PFSK-1 (cell line): ENCODE measurements at regions not wholly inside any gene's neighbourhood (a gene's known extent, or its start where the extent isn't known, plus 50 kb on each side); places are given as distances from the start of the nearest gene placed in this dataset.

Experiments
- FOXP2 ChIP-seq: optimal IDR thresholded peaks from 2 replicates; pipeline ENCODE3; 2011; ENCODE audit warnings: borderline replicate concordance, control low read depth, inconsistent platforms; ENCODE audit not compliant: insufficient read depth; ENCODE audit errors: extremely low read length, extremely low read depth
- POLR2AphosphoS5 ChIP-seq: IDR thresholded peaks from 2 replicates; pipeline ENCODE4 v1.6.1; 2012; ENCODE audit warnings: low read depth, mild to moderate bottlenecking, control low read depth, low read length, moderate library complexity
- SIN3A ChIP-seq: IDR thresholded peaks from 2 replicates; pipeline ENCODE4 v1.6.1; 2012; ENCODE audit warnings: mild to moderate bottlenecking, low read length, moderate library complexity, borderline replicate concordance; ENCODE audit not compliant: insufficient read depth
- TAF1 ChIP-seq: IDR thresholded peaks from 2 replicates; pipeline ENCODE4 v1.6.1; 2012; ENCODE audit warnings: low read length, control low read depth, borderline replicate concordance; ENCODE audit not compliant: insufficient read depth
- TF ChIP-seq, protein P1 (sequence below), 2 experiments: IDR thresholded peaks; 2 replicates each; pipeline versions ENCODE4 v1.6.1 to v1.8.0; 2011 to 2012; ENCODE audit warnings: low read depth in 2 of 2, low read length in 2 of 2, control low read depth in 1 of 2, inconsistent platforms in 1 of 2, mild to moderate bottlenecking in 1 of 2, moderate library complexity in 1 of 2; ENCODE audit not compliant: insufficient read depth in 1 of 2

DNA sequence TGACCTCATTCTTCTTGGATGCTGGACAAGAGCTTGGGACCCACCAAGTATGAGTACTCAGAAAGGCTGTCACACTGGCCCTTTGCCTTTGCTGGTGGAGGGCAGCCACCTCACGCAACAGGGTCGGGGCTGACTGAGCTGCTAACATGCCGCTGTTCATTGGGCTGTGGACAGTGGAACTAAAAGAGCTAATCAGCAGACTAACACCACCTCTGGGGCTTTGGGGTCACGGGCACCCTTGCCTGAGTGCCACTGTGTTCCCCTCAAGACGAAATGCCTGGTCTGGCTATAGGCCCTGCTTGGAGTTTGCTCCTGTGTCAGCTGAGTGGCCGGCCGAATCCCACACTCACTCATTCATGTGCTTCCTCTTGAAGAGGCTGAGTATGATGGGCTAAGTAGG is 559.6 kb downstream of the SPRY1 start:
- TF ChIP-seq, protein P1, sequence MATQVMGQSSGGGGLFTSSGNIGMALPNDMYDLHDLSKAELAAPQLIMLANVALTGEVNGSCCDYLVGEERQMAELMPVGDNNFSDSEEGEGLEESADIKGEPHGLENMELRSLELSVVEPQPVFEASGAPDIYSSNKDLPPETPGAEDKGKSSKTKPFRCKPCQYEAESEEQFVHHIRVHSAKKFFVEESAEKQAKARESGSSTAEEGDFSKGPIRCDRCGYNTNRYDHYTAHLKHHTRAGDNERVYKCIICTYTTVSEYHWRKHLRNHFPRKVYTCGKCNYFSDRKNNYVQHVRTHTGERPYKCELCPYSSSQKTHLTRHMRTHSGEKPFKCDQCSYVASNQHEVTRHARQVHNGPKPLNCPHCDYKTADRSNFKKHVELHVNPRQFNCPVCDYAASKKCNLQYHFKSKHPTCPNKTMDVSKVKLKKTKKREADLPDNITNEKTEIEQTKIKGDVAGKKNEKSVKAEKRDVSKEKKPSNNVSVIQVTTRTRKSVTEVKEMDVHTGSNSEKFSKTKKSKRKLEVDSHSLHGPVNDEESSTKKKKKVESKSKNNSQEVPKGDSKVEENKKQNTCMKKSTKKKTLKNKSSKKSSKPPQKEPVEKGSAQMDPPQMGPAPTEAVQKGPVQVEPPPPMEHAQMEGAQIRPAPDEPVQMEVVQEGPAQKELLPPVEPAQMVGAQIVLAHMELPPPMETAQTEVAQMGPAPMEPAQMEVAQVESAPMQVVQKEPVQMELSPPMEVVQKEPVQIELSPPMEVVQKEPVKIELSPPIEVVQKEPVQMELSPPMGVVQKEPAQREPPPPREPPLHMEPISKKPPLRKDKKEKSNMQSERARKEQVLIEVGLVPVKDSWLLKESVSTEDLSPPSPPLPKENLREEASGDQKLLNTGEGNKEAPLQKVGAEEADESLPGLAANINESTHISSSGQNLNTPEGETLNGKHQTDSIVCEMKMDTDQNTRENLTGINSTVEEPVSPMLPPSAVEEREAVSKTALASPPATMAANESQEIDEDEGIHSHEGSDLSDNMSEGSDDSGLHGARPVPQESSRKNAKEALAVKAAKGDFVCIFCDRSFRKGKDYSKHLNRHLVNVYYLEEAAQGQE (IDR thresholded peaks at IDR 0.05; ENCODE audit: insufficient read depth in 1 of 2, low read depth in 2 of 2, low read length in 2 of 2): no peak
- TF ChIP-seq POLR2AphosphoS5 (no peak), TAF1 (no peak), FOXP2 (no peak), SIN3A (no peak)

DNA sequence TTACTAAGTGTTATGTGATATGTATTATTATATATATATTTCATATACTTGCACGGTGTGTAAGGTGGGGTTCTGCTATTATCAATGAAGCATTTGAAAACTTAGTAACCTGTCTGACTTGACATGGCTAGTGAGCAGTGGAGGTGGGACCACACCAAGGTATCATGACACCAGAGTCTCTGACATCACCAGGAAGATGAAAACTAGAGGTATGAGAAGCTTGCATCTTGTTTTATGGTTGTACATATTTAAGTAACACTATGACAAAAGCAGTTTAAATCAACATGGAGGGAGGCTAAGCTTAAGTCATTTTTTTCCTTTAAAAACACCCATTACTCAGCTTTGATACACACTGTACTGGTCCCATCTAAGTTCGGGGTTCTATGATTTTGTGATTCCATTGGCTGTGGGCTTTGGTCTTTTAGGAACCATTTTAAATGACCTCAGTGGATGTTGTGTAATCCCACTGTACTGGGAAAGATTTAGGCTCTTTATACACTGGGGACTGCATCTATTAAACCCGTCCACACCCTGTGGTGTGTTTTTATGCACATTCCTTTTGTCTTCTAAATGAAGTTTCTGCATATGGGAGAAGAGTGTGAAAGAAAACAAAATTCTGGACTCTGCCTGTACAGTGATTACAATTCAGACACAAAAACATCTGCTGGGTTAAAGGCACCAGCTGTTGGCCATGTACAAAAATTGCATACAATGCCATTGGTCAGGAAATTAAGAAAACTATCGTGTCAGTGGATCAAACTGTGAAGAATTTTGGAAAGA is 570.6 kb downstream of the SPRY1 start:
- no peak for TF ChIP-seq TAF1
- TF ChIP-seq POLR2AphosphoS5: no peak
- no peak for TF ChIP-seq SIN3A
- TF ChIP-seq FOXP2: no peak
- TF ChIP-seq, protein P1 (IDR thresholded peaks at IDR 0.05; ENCODE audit: insufficient read depth in 1 of 2, low read depth in 2 of 2, low read length in 2 of 2): no peak

DNA sequence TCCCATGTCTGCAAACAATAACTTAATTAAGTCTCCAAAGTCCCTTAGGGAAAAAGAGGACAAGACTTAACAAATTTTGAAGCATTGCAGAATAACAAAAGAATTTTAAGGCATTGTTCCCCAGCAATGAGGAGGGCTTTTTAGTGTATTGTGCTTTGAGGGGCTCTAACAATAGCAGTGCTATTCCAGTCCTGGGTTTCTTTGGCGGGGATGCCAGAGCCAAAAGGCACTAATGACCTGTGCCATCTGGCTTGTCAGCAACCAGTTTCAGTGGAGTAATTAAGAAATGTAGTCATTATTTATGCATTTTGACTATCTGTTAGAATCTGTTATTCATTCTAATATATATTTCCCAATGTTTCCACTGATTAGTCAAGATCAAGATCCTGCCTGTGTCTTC is 575.4 kb downstream of the SPRY1 start:
- no peak for TF ChIP-seq POLR2AphosphoS5
- no peak for TF ChIP-seq FOXP2
- TF ChIP-seq TAF1: no peak
- TF ChIP-seq, protein P1 (IDR thresholded peaks at IDR 0.05; ENCODE audit: insufficient read depth in 1 of 2, low read depth in 2 of 2, low read length in 2 of 2): no peak
- TF ChIP-seq SIN3A: no peak

DNA sequence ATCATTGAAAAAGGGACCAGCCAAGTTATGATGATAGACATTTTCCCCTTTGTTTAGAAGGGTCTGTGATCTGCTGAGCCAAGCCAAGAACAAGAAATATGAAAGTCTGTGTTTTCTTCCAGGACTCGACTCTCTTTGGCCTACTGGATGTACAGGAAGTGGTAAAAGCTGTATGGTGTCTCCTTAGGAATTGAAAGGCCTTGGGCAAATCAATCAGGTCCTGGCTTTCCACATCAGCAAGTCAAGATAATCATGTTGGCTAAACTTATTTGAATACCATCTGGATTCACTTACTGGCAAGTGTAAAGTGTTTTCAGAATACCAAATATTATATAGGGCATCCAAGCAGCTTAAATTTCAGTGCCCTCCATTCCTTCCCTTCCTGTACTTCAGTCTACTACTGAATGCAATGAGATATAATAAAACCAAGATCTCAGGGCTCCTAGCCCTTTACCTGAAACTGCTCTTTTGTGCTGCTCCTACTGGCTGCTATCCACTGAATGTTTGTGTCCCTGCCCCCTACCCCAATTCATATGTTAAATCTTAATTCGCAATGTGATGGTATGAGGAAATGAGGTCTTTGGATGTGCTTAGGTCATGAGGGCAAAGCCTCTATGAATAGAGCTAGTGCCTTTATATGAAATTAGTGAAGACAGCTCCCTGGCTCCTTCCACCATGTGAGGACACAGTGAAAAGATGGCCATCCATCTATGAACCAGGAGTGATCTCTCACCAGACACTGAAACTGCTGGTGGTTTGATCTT is 578.0 kb downstream of the SPRY1 start:
- TF ChIP-seq, protein P1 (IDR thresholded peaks at IDR 0.05; ENCODE audit: insufficient read depth in 1 of 2, low read depth in 2 of 2, low read length in 2 of 2): no peak
- no peak for TF ChIP-seq POLR2AphosphoS5
- TF ChIP-seq SIN3A: no peak
- no peak for TF ChIP-seq FOXP2
- TF ChIP-seq TAF1: no peak

DNA sequence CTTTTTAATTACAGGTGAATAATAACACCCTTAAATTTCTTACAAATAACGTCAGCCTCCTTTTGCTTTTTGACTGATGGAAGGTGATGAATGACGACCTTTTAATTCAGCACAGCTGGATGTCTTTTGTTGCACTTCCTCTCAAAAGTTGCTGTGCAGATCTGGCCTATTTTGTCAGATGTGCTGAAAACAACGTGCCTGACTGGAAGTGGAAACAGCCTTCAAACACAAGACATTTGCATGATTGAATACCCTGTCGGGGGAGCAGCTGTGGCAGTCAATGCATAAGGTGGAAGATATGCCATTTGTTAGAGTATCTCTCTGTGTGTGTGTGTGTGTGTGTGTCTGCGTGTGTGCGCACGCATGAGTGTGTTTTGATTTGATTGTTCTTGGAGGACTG is 579.7 kb downstream of the SPRY1 start:
- TF ChIP-seq POLR2AphosphoS5 (no peak), FOXP2 (no peak)
- TF ChIP-seq, protein P1 (IDR thresholded peaks at IDR 0.05; ENCODE audit: insufficient read depth in 1 of 2, low read depth in 2 of 2, low read length in 2 of 2): 0 out of 4 replicates have a peak, but pooled peaks of 1 of the 2 experiments have one; percentile 15
